Left ventricle myocardium inferior (tissue), 1 donor: ENCODE measurements at regions not wholly inside any gene's neighbourhood (a gene's known extent, or its start where the extent isn't known, plus 50 kb on each side); places are given as distances from the start of the nearest gene placed in this dataset.

ENCODE experiments used
- DNase-seq: peaks from one replicate; pipeline ENCODE4 v3.0.0-alpha.2; 2020
- H3K27ac ChIP-seq: fragments of 200-600 bp; replicated peaks from 2 replicates; pipeline ENCODE4 v1.8.0; 2021
- H3K27me3 ChIP-seq: fragments of 200-600 bp; 2 replicates; pipeline ENCODE4 v1.8.0; 2021; ENCODE audit warnings: low read depth
- H3K36me3 ChIP-seq: fragments of 200-600 bp; 2 replicates; pipeline ENCODE4 v1.8.0; 2021
- H3K4me1 ChIP-seq: fragments of 200-600 bp; 2 replicates; pipeline ENCODE4 v1.8.0; 2021
- H3K4me3 ChIP-seq: fragments of 200-600 bp; 2 replicates; pipeline ENCODE4 v1.8.0; 2021; ENCODE audit warnings: mild to moderate bottlenecking, moderate library complexity
- H3K9me3 ChIP-seq: fragments of 200-600 bp; replicated peaks from 2 replicates; pipeline ENCODE4 v1.8.0; 2021
- intact Hi-C: fragments of 100-400 bp; cut with micrococcal nuclease; formaldehyde crosslinking; loops from one replicate; pipeline ENCODE4 v1.11.0; 2022
- TF ChIP-seq, protein P1 (sequence below): fragments of 200-600 bp; IDR thresholded peaks from 2 replicates; pipeline ENCODE4 v1.8.0; 2021; ENCODE audit warnings: antibody characterized with exemption, mild to moderate bottlenecking, borderline replicate concordance
- donor health status: DM: no; HTN: yes; CAD: no; lungs with severe emphysema.

DNA sequence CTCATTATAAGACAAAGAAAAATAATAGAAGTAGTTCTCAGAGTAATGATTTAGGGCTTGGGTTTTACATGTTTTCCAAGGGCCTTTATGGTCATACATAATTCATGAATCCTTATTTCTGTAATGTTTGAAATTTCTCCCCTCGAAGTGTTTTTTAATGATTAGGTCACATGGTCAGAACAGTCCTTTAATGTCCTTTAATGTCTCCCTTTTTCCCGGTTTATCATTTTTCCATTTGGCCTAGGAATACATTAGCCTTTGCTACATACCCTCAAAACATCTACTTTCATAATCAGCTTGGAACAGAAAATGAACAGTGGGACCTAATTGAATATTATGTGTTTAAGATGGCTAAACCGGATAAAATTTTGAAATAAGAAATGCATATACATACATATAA lies 159.9 kb upstream of the ROBO2 start:
- H3K9me3 ChIP-seq: no peaks in the 10 kb centered on the region
- TF ChIP-seq, protein P1, sequence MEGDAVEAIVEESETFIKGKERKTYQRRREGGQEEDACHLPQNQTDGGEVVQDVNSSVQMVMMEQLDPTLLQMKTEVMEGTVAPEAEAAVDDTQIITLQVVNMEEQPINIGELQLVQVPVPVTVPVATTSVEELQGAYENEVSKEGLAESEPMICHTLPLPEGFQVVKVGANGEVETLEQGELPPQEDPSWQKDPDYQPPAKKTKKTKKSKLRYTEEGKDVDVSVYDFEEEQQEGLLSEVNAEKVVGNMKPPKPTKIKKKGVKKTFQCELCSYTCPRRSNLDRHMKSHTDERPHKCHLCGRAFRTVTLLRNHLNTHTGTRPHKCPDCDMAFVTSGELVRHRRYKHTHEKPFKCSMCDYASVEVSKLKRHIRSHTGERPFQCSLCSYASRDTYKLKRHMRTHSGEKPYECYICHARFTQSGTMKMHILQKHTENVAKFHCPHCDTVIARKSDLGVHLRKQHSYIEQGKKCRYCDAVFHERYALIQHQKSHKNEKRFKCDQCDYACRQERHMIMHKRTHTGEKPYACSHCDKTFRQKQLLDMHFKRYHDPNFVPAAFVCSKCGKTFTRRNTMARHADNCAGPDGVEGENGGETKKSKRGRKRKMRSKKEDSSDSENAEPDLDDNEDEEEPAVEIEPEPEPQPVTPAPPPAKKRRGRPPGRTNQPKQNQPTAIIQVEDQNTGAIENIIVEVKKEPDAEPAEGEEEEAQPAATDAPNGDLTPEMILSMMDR: no peak
- H3K27ac ChIP-seq: no peak overlapping the region
- H3K27me3 ChIP-seq: no peaks in the 10 kb centered on the region
- no peak for DNase-seq
- no peak overlapping the region for H3K4me3 ChIP-seq
- H3K36me3 ChIP-seq: no peaks in the 10 kb centered on the region
- intact Hi-C loops: no loop called here
- no peaks in the 10 kb centered on the region for H3K4me1 ChIP-seq

- Histone ChIP-seq H3K4me1 (no peaks in the 10 kb centered on the region), H3K4me3 (no peak overlapping the region), H3K27me3 (no peaks in the 10 kb centered on the region), H3K36me3 (no peaks in the 10 kb centered on the region), H3K27ac (no peak overlapping the region), H3K9me3 (no peaks in the 10 kb centered on the region)
- intact Hi-C loops: no loop called here
- no peak for DNase-seq
- TF ChIP-seq, protein P1: no peak
Measured at GRCh38 chr3:76886761-76887500, 153.0 kb upstream of the ROBO2 start.

- Histone ChIP-seq H3K4me1 (no peaks in the 10 kb centered on the region), H3K4me3 (no peak overlapping the region), H3K27ac (no peak overlapping the region), H3K36me3 (no peaks in the 10 kb centered on the region), H3K9me3 (no peaks in the 10 kb centered on the region), H3K27me3 (no peaks in the 10 kb centered on the region)
- no peak for DNase-seq
- TF ChIP-seq, protein P1: no peak
- intact Hi-C loops: no loop called here
Measured at GRCh38 chr3:76888856-76889255, 151.0 kb upstream of the ROBO2 start.

GRCh38 chr3:76889911-76890310 lies 150.0 kb upstream of the ROBO2 start:
- no peak for DNase-seq
- no peaks in the 10 kb centered on the region for H3K27me3 ChIP-seq
- intact Hi-C loops: no loop called here
- H3K4me1 ChIP-seq: no peaks in the 10 kb centered on the region
- H3K4me3 ChIP-seq: no peak overlapping the region
- H3K9me3 ChIP-seq: no peaks in the 10 kb centered on the region
- no peak overlapping the region for H3K27ac ChIP-seq
- TF ChIP-seq, protein P1: no peak
- H3K36me3 ChIP-seq: no peaks in the 10 kb centered on the region

- Histone ChIP-seq H3K4me1 (no peaks in the 10 kb centered on the region), H3K27me3 (no peaks in the 10 kb centered on the region), H3K4me3 (no peak overlapping the region), H3K9me3 (no peaks in the 10 kb centered on the region), H3K36me3 (no peaks in the 10 kb centered on the region), H3K27ac (no peak overlapping the region)
- no peak for DNase-seq
- intact Hi-C loops: no loop called here
- TF ChIP-seq, protein P1: no peak
Measured at GRCh38 chr3:76897076-76897475, 142.8 kb upstream of the ROBO2 start.
